Ishikawa (cell line): ENCODE measurements at regions not wholly inside any gene's neighbourhood (a gene's known extent, or its start where the extent isn't known, plus 50 kb on each side); places are given as distances from the start of the nearest gene placed in this dataset.

Experiments used
- EP300 ChIP-seq: IDR thresholded peaks from 2 replicates; pipeline ENCODE4 v1.6.1; 2012; ENCODE audit warnings: borderline replicate concordance
- FOXM1 ChIP-seq: IDR thresholded peaks from 2 replicates; pipeline ENCODE4 v1.6.1; 2012; ENCODE audit warnings: low read depth, borderline replicate concordance
- RAD21 ChIP-seq: IDR thresholded peaks from 2 replicates; pipeline ENCODE4 v1.6.1; 2012; ENCODE audit warnings: low read depth
- REST ChIP-seq: IDR thresholded peaks from 2 replicates; pipeline ENCODE4 v1.6.1; 2012; ENCODE audit warnings: low read depth, mild to moderate bottlenecking
- TAF1 ChIP-seq: IDR thresholded peaks from 2 replicates; pipeline ENCODE4 v1.6.1; 2012; ENCODE audit warnings: low read depth, mild to moderate bottlenecking

GRCh38 chr13:100724568-100724967 is 50.0 kb upstream of the TMTC4 start:
- no peak for TF ChIP-seq RAD21
- no peak for TF ChIP-seq EP300
- TF ChIP-seq REST = no peak
- TF ChIP-seq TAF1 = no peak
- no peak for TF ChIP-seq FOXM1
